Esophagus squamous epithelium (tissue), 4 donors: ENCODE measurements at regions not wholly inside any gene's neighbourhood (a gene's known extent, or its start where the extent isn't known, plus 50 kb on each side); places are given as distances from the start of the nearest gene placed in this dataset.

Experiments
- POLR2A ChIP-seq, 4 donors: fragments of 450-650 bp; IDR thresholded peaks; one replicate each; pipeline ENCODE4 v1.6.1; 2017; ENCODE audit warnings: antibody characterized with exemption in 4 of 4, mild to moderate bottlenecking in 4 of 4, moderate library complexity in 3 of 4
- TF ChIP-seq, protein P1 (sequence below), 6 experiments: fragments of 450-650 bp in 4 of 6; fragments of 200-600 bp in 2 of 6; sonication (generic) in 2 of 6; IDR thresholded peaks; one replicate each; pipeline ENCODE4 v1.5.1; 2016 to 2019; ENCODE audit warnings: antibody characterized with exemption in 6 of 6, mild to moderate bottlenecking in 4 of 6, moderate library complexity in 4 of 6

DNA sequence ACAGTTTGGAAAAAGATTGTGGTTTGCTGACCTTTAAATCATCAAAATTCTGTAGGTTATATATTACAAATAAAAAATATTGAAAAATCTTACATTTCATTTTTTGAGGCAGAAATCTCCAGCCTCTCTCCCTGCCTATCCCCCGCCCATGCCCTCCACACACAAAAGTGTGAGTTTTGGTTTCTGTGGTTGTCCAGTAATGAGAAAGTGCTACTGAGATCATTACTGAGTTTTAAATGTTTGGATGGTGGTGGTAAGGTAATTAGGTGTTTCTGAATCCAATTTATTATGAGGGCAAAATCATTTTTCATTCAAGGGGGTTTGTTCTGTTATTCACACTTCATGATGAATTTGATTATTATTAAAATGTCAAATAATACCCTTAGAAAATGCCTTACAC, 448.0 kb upstream of the SLC10A2 start:
- TF ChIP-seq, protein P1, sequence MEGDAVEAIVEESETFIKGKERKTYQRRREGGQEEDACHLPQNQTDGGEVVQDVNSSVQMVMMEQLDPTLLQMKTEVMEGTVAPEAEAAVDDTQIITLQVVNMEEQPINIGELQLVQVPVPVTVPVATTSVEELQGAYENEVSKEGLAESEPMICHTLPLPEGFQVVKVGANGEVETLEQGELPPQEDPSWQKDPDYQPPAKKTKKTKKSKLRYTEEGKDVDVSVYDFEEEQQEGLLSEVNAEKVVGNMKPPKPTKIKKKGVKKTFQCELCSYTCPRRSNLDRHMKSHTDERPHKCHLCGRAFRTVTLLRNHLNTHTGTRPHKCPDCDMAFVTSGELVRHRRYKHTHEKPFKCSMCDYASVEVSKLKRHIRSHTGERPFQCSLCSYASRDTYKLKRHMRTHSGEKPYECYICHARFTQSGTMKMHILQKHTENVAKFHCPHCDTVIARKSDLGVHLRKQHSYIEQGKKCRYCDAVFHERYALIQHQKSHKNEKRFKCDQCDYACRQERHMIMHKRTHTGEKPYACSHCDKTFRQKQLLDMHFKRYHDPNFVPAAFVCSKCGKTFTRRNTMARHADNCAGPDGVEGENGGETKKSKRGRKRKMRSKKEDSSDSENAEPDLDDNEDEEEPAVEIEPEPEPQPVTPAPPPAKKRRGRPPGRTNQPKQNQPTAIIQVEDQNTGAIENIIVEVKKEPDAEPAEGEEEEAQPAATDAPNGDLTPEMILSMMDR (IDR thresholded peaks at IDR 0.05): no peak
- TF ChIP-seq POLR2A (IDR thresholded peaks at IDR 0.05): no peak
